KOPT-K1 (cell line): ENCODE measurements at regions not wholly inside any gene's neighbourhood (a gene's known extent, or its start where the extent isn't known, plus 50 kb on each side); places are given as distances from the start of the nearest gene placed in this dataset.

Experiments used
- H3K27ac ChIP-seq: fragments of 200-600 bp; sonication (generic); 2 replicates; pipeline ENCODE4 v1.5.1; 2016; ENCODE audit warnings: antibody characterized with exemption, mild to moderate bottlenecking, low read depth, low read length; ENCODE audit not compliant: poor library complexity, severe bottlenecking
- H3K36me3 ChIP-seq: fragments of 200-600 bp; sonication (generic); 2 replicates; pipeline ENCODE4 v1.5.1; 2017; ENCODE audit warnings: antibody characterized with exemption, mild to moderate bottlenecking, low read length, moderate library complexity; ENCODE audit not compliant: insufficient read depth
- H3K9me3 ChIP-seq: fragments of 200-600 bp; sonication (generic); 2 replicates; pipeline ENCODE4 v1.5.1; 2017; ENCODE audit warnings: antibody characterized with exemption, low read length, mild to moderate bottlenecking; ENCODE audit not compliant: insufficient read depth, poor library complexity, severe bottlenecking

GRCh38 chr12:92208613-92209121, 63.0 kb upstream of the BTG1 start:
- Histone ChIP-seq H3K27ac (peak overlapping the region; percentile 58), H3K9me3 (peaks cover 18% of the 10 kb centered on the region), H3K36me3 (no peaks in the 10 kb centered on the region)

DNA sequence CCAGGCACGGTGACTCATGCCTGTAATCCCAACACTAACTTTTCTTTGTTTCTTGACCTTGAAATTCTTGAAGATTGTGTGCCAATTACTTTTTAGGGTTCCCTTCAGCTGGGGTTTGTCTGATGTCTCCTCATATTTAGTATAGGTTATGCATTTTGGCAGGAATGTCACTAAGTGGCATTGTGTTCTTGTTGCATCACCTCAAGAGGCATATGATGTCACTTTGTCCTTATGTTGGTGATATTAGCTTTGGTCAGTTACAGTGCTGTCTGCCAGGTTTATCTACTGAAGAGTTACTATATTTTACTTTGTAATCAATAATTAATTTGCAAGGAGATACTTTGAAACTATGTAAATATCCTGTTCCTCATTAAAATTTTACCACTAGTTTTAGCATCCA, 61.0 kb upstream of the BTG1 start:
- peaks cover 15% of the 10 kb centered on the region for H3K9me3 ChIP-seq
- H3K27ac ChIP-seq, result no peak overlapping the region
- no peaks in the 10 kb centered on the region for H3K36me3 ChIP-seq

DNA sequence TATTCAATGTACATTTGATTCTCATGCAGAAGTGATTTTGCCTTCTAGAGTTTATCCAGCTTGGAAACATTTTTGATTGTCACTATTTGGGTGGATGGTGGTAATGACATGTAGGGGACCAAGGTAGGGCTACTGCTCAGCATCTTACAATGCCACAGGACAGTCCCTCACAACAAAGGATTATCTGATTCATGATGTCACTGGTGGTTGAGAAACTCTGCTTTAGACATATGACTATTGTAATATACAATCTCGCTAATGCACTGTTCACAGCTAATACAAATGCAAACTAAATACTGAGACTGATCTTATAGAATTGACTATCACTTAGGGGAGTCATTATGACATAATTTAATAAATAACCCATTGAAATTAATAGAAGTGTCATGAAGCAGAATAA, 60.4 kb upstream of the BTG1 start:
- peaks cover 9% of the 10 kb centered on the region for H3K9me3 ChIP-seq
- no peaks in the 10 kb centered on the region for H3K36me3 ChIP-seq
- H3K27ac ChIP-seq, result no peak overlapping the region

GRCh38 chr12:92199819-92200576, 54.4 kb upstream of the BTG1 start:
- peaks cover 11% of the 10 kb centered on the region for H3K9me3 ChIP-seq
- no peak overlapping the region for H3K27ac ChIP-seq

GRCh38 chr12:92197815-92198214, 52.2 kb upstream of the BTG1 start:
- Histone ChIP-seq H3K36me3 (no peaks in the 10 kb centered on the region), H3K9me3 (peaks cover 11% of the 10 kb centered on the region), H3K27ac (no peak overlapping the region)

More at GRCh38 chr12:92199819-92200576, 54.4 kb upstream of the BTG1 start:
- H3K36me3 ChIP-seq, result no peaks in the 10 kb centered on the region

- Histone ChIP-seq H3K36me3 (no peaks in the 10 kb centered on the region), H3K9me3 (peaks cover 11% of the 10 kb centered on the region), H3K27ac (no peak overlapping the region)
These were observed 50.7 kb upstream of the BTG1 start for GRCh38 chr12:92196368-92196767.
